CD14-positive monocyte (primary cell): ENCODE measurements at regions not wholly inside any gene's neighbourhood (a gene's known extent, or its start where the extent isn't known, plus 50 kb on each side); places are given as distances from the start of the nearest gene placed in this dataset.

Experiments used
- DNase-seq, 3 donors: peaks; one replicate each; pipeline ENCODE4 v3.0.0-alpha.2; 2011 to 2022
- H2AFZ ChIP-seq: 2 replicates; pipeline ENCODE4 v1.6.0; 2012; ENCODE audit warnings: mild to moderate bottlenecking, low read depth, low read length, inconsistent platforms; ENCODE audit not compliant: insufficient read depth, poor library complexity, severe bottlenecking
- H3K27ac ChIP-seq, 2 donors: 1 replicate in 1 of 2; 2 replicates in 1 of 2; pipeline ENCODE4 v1.5.1; 2012 to 2013; ENCODE audit warnings: low read length in 2 of 2, control low read depth in 1 of 2, inconsistent platforms in 1 of 2, low read depth in 1 of 2, mild to moderate bottlenecking in 1 of 2
- H3K27me3 ChIP-seq, 2 donors: one replicate each; pipeline versions ENCODE4 v1.6.0 to v1.6.1; 2011 to 2013; ENCODE audit warnings: low read length in 2 of 2; ENCODE audit not compliant: control insufficient read depth in 2 of 2, insufficient read depth in 2 of 2
- H3K36me3 ChIP-seq, 2 donors: replicated peaks in 1 of 2; 1 replicate in 1 of 2; 2 replicates in 1 of 2; pipeline versions ENCODE4 v1.5.1 to v1.6.1; 2012 to 2013; ENCODE audit warnings: low read length in 2 of 2, control low read depth in 1 of 2, inconsistent platforms in 1 of 2, mild to moderate bottlenecking in 1 of 2; ENCODE audit not compliant: insufficient read depth in 2 of 2, control insufficient read depth in 1 of 2
- H3K4me1 ChIP-seq, 2 donors: 1 replicate in 1 of 2; 2 replicates in 1 of 2; pipeline versions ENCODE4 v1.5.1 to v1.6.1; 2012 to 2013; ENCODE audit warnings: low read length in 2 of 2, control low read depth in 1 of 2, inconsistent platforms in 1 of 2, mild to moderate bottlenecking in 1 of 2, moderate library complexity in 1 of 2; ENCODE audit not compliant: insufficient read depth in 2 of 2, control insufficient read depth in 1 of 2
- H3K4me2 ChIP-seq: replicated peaks from 2 replicates; pipeline ENCODE3; 2012; ENCODE audit warnings: low read length, moderate library complexity, mild to moderate bottlenecking; ENCODE audit not compliant: poor library complexity, severe bottlenecking; ENCODE audit errors: extremely low read depth
- H3K4me3 ChIP-seq, 3 experiments: fragments of 200-600 bp in 1 of 3; sonication (generic) in 1 of 3; replicated peaks in 1 of 3; 1 replicate in 2 of 3; 2 replicates in 1 of 3; pipeline ENCODE4 v1.5.1; 2011 to 2013; ENCODE audit warnings: low read length in 3 of 3, mild to moderate bottlenecking in 3 of 3, control low read depth in 2 of 3, low read depth in 2 of 3, inconsistent platforms in 1 of 3, moderate library complexity in 1 of 3
- H3K79me2 ChIP-seq: 2 replicates; pipeline ENCODE4 v1.6.0; 2012; ENCODE audit warnings: mild to moderate bottlenecking, control low read depth, inconsistent platforms, low read length, moderate library complexity; ENCODE audit not compliant: insufficient read depth
- H3K9ac ChIP-seq: 2 replicates; pipeline ENCODE4 v1.6.0; 2017; ENCODE audit warnings: low read length, mild to moderate bottlenecking; ENCODE audit not compliant: insufficient read depth, poor library complexity, severe bottlenecking
- H3K9me3 ChIP-seq, 2 donors: replicated peaks in 1 of 2; 1 replicate in 1 of 2; 2 replicates in 1 of 2; pipeline versions ENCODE4 v1.5.1 to v1.6.1; 2012 to 2013; ENCODE audit warnings: low read length in 2 of 2, control low read depth in 1 of 2; ENCODE audit not compliant: control insufficient read depth in 1 of 2, insufficient read depth in 1 of 2
- H4K20me1 ChIP-seq: 2 replicates; pipeline ENCODE4 v1.6.0; 2012; ENCODE audit warnings: mild to moderate bottlenecking, low read length, control low read depth, moderate library complexity; ENCODE audit not compliant: insufficient read depth
- H3K27ac Mint-ChIP-seq, 7 donors: one replicate each; pipeline ENCODE4 v1.8.0; 2020; ENCODE audit warnings: mild to moderate bottlenecking in 7 of 7, mixed read lengths in 7 of 7, moderate library complexity in 6 of 7, inconsistent platforms in 2 of 7
- H3K27me3 Mint-ChIP-seq, 3 donors: one replicate each; pipeline ENCODE4 v1.8.0; 2021 to 2022; ENCODE audit warnings: low read depth in 3 of 3, mild to moderate bottlenecking in 3 of 3, mixed read lengths in 3 of 3, moderate library complexity in 3 of 3, inconsistent platforms in 1 of 3
- H3K36me3 Mint-ChIP-seq, 2 donors: one replicate each; pipeline ENCODE4 v1.8.0; 2020; ENCODE audit warnings: mixed read lengths in 2 of 2, inconsistent platforms in 1 of 2, mild to moderate bottlenecking in 1 of 2
- H3K4me1 Mint-ChIP-seq: one replicate; pipeline ENCODE4 v1.8.0; 2020; ENCODE audit warnings: mild to moderate bottlenecking, mixed read lengths
- H3K4me3 Mint-ChIP-seq, 2 donors: one replicate each; pipeline ENCODE4 v1.8.0; 2020; ENCODE audit warnings: mild to moderate bottlenecking in 2 of 2, mixed read lengths in 2 of 2, moderate library complexity in 1 of 2
- H3K9me3 Mint-ChIP-seq, 7 donors: one replicate each; pipeline ENCODE4 v1.8.0; 2020 to 2022; ENCODE audit warnings: mixed read lengths in 7 of 7, mild to moderate bottlenecking in 6 of 7, moderate library complexity in 6 of 7, inconsistent platforms in 2 of 7
- WGBS: methylation state at CpG from one replicate; pipeline ENCODE4 v1.1.5; 2013; ENCODE audit warnings: missing lambda C conversion rate; ENCODE audit not compliant: insufficient coverage; 5-methylcytosine and 5-hydroxymethylcytosine counted together
- intact Hi-C, 2 donors: fragments of 100-400 bp; cut with micrococcal nuclease; formaldehyde crosslinking; loops; one replicate each; pipeline versions ENCODE4 v1.15.0 to v1.15.1; 2023
- TF ChIP-seq, protein P1 (sequence below): fragments of 200-600 bp; IDR thresholded peaks from one replicate; pipeline ENCODE4 v1.8.0; 2022; ENCODE audit warnings: antibody characterized with exemption, mild to moderate bottlenecking

DNA sequence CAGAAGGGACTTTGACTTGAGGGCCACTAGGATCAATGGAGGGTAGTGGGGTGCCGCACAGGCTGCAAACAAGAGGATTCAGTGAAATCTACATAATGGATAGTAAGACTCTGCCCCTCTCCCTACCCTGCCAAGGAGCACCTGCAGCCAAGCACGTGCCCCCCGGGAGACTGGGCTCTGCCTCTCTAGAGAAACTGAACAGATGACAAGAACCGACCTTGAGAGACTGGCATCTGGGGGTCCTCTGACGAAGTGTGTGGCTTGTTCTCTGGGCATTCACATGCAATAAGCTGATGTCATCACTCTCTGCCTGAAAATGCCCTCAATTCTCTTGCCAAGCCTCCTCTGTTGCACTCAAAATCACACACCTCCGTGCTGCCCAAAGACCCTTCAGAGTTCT is 132.3 kb downstream of the FAM43A start:
- H3K36me3 ChIP-seq = no peaks in the 10 kb centered on the region
- H3K79me2 ChIP-seq = no peaks in the 10 kb centered on the region
- Mint-ChIP-seq H3K27ac (no peak overlapping the region), H3K36me3 (no peaks in the 10 kb centered on the region), H3K9me3 (no peaks in the 10 kb centered on the region), H3K4me1 (peaks cover 5% of the 10 kb centered on the region), H3K27me3 (peaks cover 0 to 6% (median 4%) of the 10 kb centered on the region in 3 donors), H3K4me3 (no peak overlapping the region)
- no peaks in the 10 kb centered on the region for H3K27me3 ChIP-seq
- H3K4me1 ChIP-seq = no peaks in the 10 kb centered on the region
- no peak overlapping the region for H2AFZ ChIP-seq
- no peak overlapping the region for H3K4me2 ChIP-seq
- 91% methylated on average over 5 of the region's 6 CpGs for WGBS
- H3K27ac ChIP-seq = no peak overlapping the region
- no peaks in the 10 kb centered on the region for H4K20me1 ChIP-seq
- no peak for DNase-seq
- H3K9ac ChIP-seq = no peak overlapping the region
- intact Hi-C loops = no loop called here
- no peak overlapping the region for H3K4me3 ChIP-seq
- H3K9me3 ChIP-seq = no peaks in the 10 kb centered on the region
- TF ChIP-seq, protein P1, sequence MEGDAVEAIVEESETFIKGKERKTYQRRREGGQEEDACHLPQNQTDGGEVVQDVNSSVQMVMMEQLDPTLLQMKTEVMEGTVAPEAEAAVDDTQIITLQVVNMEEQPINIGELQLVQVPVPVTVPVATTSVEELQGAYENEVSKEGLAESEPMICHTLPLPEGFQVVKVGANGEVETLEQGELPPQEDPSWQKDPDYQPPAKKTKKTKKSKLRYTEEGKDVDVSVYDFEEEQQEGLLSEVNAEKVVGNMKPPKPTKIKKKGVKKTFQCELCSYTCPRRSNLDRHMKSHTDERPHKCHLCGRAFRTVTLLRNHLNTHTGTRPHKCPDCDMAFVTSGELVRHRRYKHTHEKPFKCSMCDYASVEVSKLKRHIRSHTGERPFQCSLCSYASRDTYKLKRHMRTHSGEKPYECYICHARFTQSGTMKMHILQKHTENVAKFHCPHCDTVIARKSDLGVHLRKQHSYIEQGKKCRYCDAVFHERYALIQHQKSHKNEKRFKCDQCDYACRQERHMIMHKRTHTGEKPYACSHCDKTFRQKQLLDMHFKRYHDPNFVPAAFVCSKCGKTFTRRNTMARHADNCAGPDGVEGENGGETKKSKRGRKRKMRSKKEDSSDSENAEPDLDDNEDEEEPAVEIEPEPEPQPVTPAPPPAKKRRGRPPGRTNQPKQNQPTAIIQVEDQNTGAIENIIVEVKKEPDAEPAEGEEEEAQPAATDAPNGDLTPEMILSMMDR = no peak

DNA sequence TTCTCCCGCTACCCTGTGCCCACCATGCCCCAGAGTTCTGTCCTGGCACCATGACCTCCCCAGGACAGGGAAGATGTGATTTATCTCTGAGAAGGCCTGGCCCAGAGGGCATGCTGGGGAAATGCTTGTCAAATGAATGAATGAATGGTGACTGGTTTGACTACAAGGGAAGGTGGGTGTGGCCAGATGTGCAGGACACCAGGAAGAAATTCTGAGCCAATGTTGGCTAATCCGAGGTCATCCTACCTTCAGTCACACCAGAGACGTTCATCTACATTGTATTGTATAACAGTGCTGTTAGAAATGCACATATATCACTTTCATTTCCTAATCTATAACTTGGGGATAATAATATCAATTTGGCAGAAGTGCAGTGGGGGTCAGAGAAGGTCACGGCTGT is 138.4 kb downstream of the FAM43A start:
- Mint-ChIP-seq H3K4me3 (no peak overlapping the region), H3K27me3 (peaks cover 0 to 2% (median 0%) of the 10 kb centered on the region in 3 donors), H3K4me1 (peaks cover 2% of the 10 kb centered on the region), H3K36me3 (no peaks in the 10 kb centered on the region), H3K9me3 (no peaks in the 10 kb centered on the region), H3K27ac (no peak overlapping the region)
- Histone ChIP-seq H4K20me1 (no peaks in the 10 kb centered on the region), H3K9ac (no peak overlapping the region), H3K27ac (no peak overlapping the region), H3K79me2 (no peaks in the 10 kb centered on the region), H3K4me1 (no peaks in the 10 kb centered on the region), H3K27me3 (no peaks in the 10 kb centered on the region), H2AFZ (no peak overlapping the region), H3K4me3 (no peak overlapping the region), H3K9me3 (no peaks in the 10 kb centered on the region), H3K4me2 (no peak overlapping the region), H3K36me3 (no peaks in the 10 kb centered on the region)
- 44% methylated on average over 1 of the region's 4 CpGs for WGBS
- intact Hi-C loops = no loop called here
- DNase-seq = no peak
- TF ChIP-seq, protein P1 = no peak
